Prostate gland (tissue), 2 donors: ENCODE measurements at regions not wholly inside any gene's neighbourhood (a gene's known extent, or its start where the extent isn't known, plus 50 kb on each side); places are given as distances from the start of the nearest gene placed in this dataset.

Experiments
- CTCF ChIP-seq, 4 experiments: fragments of 200-600 bp in 2 of 4; fragments of 450-650 bp in 2 of 4; sonication (generic) in 2 of 4; IDR thresholded peaks; 1 replicate in 3 of 4; 2 replicates in 1 of 4; pipeline ENCODE4 v1.5.1; 2016 to 2019; ENCODE audit warnings: antibody characterized with exemption in 4 of 4, mild to moderate bottlenecking in 2 of 4, moderate library complexity in 2 of 4
- POLR2A ChIP-seq: fragments of 450-650 bp; IDR thresholded peaks from one replicate; pipeline ENCODE4 v1.6.1; 2016; ENCODE audit warnings: antibody characterized with exemption, mild to moderate bottlenecking

GRCh38 chr5:94040591-94041148 is 299.3 kb upstream of the POU5F2 start:
- TF ChIP-seq CTCF (IDR thresholded peaks at IDR 0.05) (no peak), POLR2A (no peak)
